H1 (cell line): ENCODE measurements at regions not wholly inside any gene's neighbourhood (a gene's known extent, or its start where the extent isn't known, plus 50 kb on each side); places are given as distances from the start of the nearest gene placed in this dataset.

Source experiments
- BACH1 ChIP-seq: IDR thresholded peaks from 2 replicates; pipeline ENCODE4 v1.6.1; 2012; ENCODE audit warnings: low read length, improper control_type of control experiment
- CEBPB ChIP-seq: IDR thresholded peaks from 2 replicates; pipeline ENCODE4 v1.6.1; 2012; ENCODE audit warnings: low read depth, low read length
- CREB1 ChIP-seq: IDR thresholded peaks from 2 replicates; pipeline ENCODE4 v1.6.1; 2012; ENCODE audit warnings: inconsistent platforms
- EP300 ChIP-seq, 2 experiments: IDR thresholded peaks; 1 replicate in 1 of 2; 2 replicates in 1 of 2; pipeline ENCODE4 v1.6.1; 2011 to 2012; ENCODE audit warnings: low read depth in 2 of 2, low read length in 2 of 2, mild to moderate bottlenecking in 2 of 2, borderline replicate concordance in 1 of 2, inconsistent platforms in 1 of 2, moderate library complexity in 1 of 2
- EZH2 ChIP-seq: fragments of 200-600 bp; sonication (generic); IDR thresholded peaks from 2 replicates; pipeline ENCODE4 v1.7.1; 2012; ENCODE audit warnings: low read depth, mild to moderate bottlenecking, moderate library complexity, low read length, inconsistent platforms; ENCODE audit not compliant: severe bottlenecking
- HDAC2 ChIP-seq, 2 experiments: fragments of 300-600 bp in 1 of 2; sonication (generic) in 1 of 2; IDR thresholded peaks; 2 replicates each; pipeline ENCODE4 v1.6.1; 2011 to 2012; ENCODE audit warnings: low read depth in 2 of 2, low read length in 2 of 2, mild to moderate bottlenecking in 2 of 2, moderate library complexity in 2 of 2, borderline replicate concordance in 1 of 2, inconsistent platforms in 1 of 2
- POLR2AphosphoS5 ChIP-seq: IDR thresholded peaks from 2 replicates; pipeline ENCODE4 v1.6.1; 2011; ENCODE audit warnings: low read depth, low read length
- POU5F1 ChIP-seq: IDR thresholded peaks from 2 replicates; pipeline ENCODE4 v1.6.1; 2011; ENCODE audit warnings: low read depth, mild to moderate bottlenecking, low read length, moderate library complexity
- SP1 ChIP-seq: IDR thresholded peaks from 2 replicates; pipeline ENCODE4 v1.6.1; 2011; ENCODE audit warnings: low read depth, low read length
- SUZ12 ChIP-seq: fragments of 200-600 bp; sonication (generic); IDR thresholded peaks from 2 replicates; pipeline ENCODE4 v1.6.1; 2012; ENCODE audit warnings: mild to moderate bottlenecking, inconsistent platforms, low read length, moderate library complexity, mixed read lengths
- TAF1 ChIP-seq: IDR thresholded peaks from 2 replicates; pipeline ENCODE4 v1.6.1; 2011; ENCODE audit warnings: mild to moderate bottlenecking, low read depth, low read length
- TF ChIP-seq, protein P1 (sequence below), 3 experiments: IDR thresholded peaks; 1 replicate in 2 of 3; 2 replicates in 1 of 3; pipeline versions ENCODE4 v1.5.1 to v1.6.1; 2011; ENCODE audit warnings: low read length in 3 of 3, mild to moderate bottlenecking in 3 of 3, inconsistent platforms in 2 of 3, low read depth in 1 of 3, moderate library complexity in 1 of 3; ENCODE audit not compliant: insufficient read depth in 1 of 3; ENCODE audit errors: control extremely low read depth in 1 of 3
- TF ChIP-seq, protein P2 (sequence below): IDR thresholded peaks from 2 replicates; pipeline ENCODE4 v1.6.1; 2012; ENCODE audit warnings: inconsistent platforms

DNA sequence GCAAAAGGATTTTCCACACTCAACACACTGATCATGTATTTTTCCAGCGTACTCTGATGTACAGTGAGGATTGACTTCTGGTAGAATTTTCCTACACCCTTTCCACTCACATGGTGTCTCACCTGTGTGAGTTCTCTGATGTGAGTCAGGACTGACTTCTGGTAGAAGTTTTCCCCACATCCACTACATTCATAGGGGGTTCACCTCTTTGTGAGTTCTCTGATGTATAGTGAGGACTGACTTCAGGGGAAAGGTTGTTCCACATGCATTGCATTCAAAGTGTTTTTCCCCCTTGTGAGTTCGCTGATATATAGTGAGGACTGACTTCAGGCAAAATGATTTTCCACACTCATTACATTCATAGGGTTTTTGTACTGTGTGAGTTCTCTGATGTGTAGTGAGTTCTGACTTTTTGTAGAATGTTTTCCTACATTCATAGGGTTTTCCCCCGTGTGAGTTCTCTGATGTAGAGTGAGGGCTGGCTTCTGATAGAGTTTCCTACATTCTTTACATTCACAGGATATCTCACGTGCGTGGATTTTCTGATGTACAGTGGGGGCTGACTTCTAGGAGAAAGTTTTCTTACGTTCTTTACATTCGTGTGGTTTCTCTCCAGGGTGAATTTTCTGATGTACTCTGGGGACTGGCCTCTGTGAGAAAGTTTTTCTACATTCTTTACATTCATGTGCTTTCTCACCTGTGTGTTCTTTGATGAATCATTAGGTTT, 146.5 kb downstream of the GLRX3 start:
- TF ChIP-seq, protein P1, sequence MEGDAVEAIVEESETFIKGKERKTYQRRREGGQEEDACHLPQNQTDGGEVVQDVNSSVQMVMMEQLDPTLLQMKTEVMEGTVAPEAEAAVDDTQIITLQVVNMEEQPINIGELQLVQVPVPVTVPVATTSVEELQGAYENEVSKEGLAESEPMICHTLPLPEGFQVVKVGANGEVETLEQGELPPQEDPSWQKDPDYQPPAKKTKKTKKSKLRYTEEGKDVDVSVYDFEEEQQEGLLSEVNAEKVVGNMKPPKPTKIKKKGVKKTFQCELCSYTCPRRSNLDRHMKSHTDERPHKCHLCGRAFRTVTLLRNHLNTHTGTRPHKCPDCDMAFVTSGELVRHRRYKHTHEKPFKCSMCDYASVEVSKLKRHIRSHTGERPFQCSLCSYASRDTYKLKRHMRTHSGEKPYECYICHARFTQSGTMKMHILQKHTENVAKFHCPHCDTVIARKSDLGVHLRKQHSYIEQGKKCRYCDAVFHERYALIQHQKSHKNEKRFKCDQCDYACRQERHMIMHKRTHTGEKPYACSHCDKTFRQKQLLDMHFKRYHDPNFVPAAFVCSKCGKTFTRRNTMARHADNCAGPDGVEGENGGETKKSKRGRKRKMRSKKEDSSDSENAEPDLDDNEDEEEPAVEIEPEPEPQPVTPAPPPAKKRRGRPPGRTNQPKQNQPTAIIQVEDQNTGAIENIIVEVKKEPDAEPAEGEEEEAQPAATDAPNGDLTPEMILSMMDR (IDR thresholded peaks at IDR 0.05; ENCODE audit: control extremely low read depth in 1 of 3, insufficient read depth in 1 of 3, low read depth in 1 of 3, low read length in 3 of 3): no peak
- TF ChIP-seq TAF1 (no peak), POU5F1 (no peak), POLR2AphosphoS5 (no peak), SP1 (no peak), SUZ12 (no peak), CREB1 (no peak), BACH1 (no peak), EZH2 (no peak), CEBPB (no peak), EP300 (IDR thresholded peaks at IDR 0.05; ENCODE audit: borderline replicate concordance in 1 of 2, low read depth in 2 of 2, low read length in 2 of 2) (no peak), HDAC2 (IDR thresholded peaks at IDR 0.05; ENCODE audit: borderline replicate concordance in 1 of 2, low read depth in 2 of 2, low read length in 2 of 2) (no peak)
- TF ChIP-seq, protein P2, sequence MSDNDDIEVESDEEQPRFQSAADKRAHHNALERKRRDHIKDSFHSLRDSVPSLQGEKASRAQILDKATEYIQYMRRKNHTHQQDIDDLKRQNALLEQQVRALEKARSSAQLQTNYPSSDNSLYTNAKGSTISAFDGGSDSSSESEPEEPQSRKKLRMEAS: no peak
